GM12878 (cell line): ENCODE measurements at regions not wholly inside any gene's neighbourhood (a gene's known extent, or its start where the extent isn't known, plus 50 kb on each side); places are given as distances from the start of the nearest gene placed in this dataset.

Experiments used
- ATAC-seq: fragments of 200-7000 bp; cut with Tn5 transposase; 3 replicates; pipeline ENCODE4 v1.9.1; 2020; ENCODE audit warnings: mild to moderate bottlenecking, moderate library complexity
- BruUV-seq: library from RNA; stranded (reverse); fragments of 400-500 nt; replicated peaks from 2 replicates; lab custom pipeline; 2021; lab: Mats Ljungman, UMichigan
- CTCF ChIA-PET: fragments of 300-600 bp; sonication (Branson Sonifier 250); formaldehyde crosslinking; extraction: SDS; loops from one replicate; lab custom pipeline; 2021; ENCODE audit warnings: inconsistent platforms; lab: Yijun Ruan, JAX
- POLR2A ChIA-PET: fragments of 350-600 bp; formaldehyde crosslinking; extraction: SDS; loops from one replicate; lab custom pipeline; 2021; ENCODE audit warnings: inconsistent platforms; lab: Charles Lee
- RAD21 ChIA-PET: fragments of 300-600 bp; sonication (Branson Sonifier 250); formaldehyde crosslinking; loops from one replicate; lab custom pipeline; 2023; ENCODE audit warnings: antibody characterized with exemption; ENCODE audit not compliant: unreplicated experiment; lab: Charles Lee
- SMC1A ChIA-PET: fragments of 300-600 bp; sonication (Branson Sonifier 250); formaldehyde crosslinking; loops from one replicate; lab custom pipeline; 2023; ENCODE audit not compliant: unreplicated experiment, uncharacterized antibody; lab: Charles Lee
- DNase-seq: peaks from one replicate; pipeline ENCODE4 v3.0.0-alpha.2; 2011; ENCODE audit warnings: low read depth, low spot score
- FAIRE-seq: peaks from 3 replicates; lab custom pipeline; 2011; peaks lifted over from hg19 to GRCh38; lab: Jason Lieb, UNC
- H2AFZ ChIP-seq: 2 replicates; pipeline ENCODE4 v1.6.0; 2011; ENCODE audit warnings: low read depth, low read length, control low read depth; ENCODE audit not compliant: control insufficient read depth
- H3K27ac ChIP-seq: 2 replicates; pipeline ENCODE4 v1.5.1; 2011; ENCODE audit warnings: control low read depth; ENCODE audit not compliant: control insufficient read depth, insufficient read depth
- H3K27me3 ChIP-seq, 2 experiments: replicated peaks in 1 of 2; 2 replicates each; pipeline versions ENCODE4 v1.6.0 to v1.6.1; 2011; ENCODE audit warnings: low read length in 1 of 2; ENCODE audit not compliant: control insufficient read depth in 2 of 2, insufficient read depth in 2 of 2
- H3K36me3 ChIP-seq, 2 experiments: 2 replicates each; pipeline ENCODE4 v1.5.1; 2011; ENCODE audit warnings: low read length in 1 of 2; ENCODE audit not compliant: control insufficient read depth in 2 of 2, insufficient read depth in 2 of 2
- H3K4me1 ChIP-seq: 2 replicates; pipeline ENCODE4 v1.6.1; 2011; ENCODE audit warnings: mild to moderate bottlenecking, low read length, moderate library complexity, mixed read lengths; ENCODE audit not compliant: control insufficient read depth, insufficient read depth
- H3K4me2 ChIP-seq: 2 replicates; pipeline ENCODE4 v1.6.0; 2011; ENCODE audit warnings: control low read depth; ENCODE audit not compliant: control insufficient read depth, insufficient read depth
- H3K4me3 ChIP-seq: fragments of 200-600 bp; sonication (generic); 2 replicates; pipeline ENCODE4 v1.5.1; 2016
- H3K79me2 ChIP-seq: 2 replicates; pipeline ENCODE4 v1.6.0; 2011; ENCODE audit warnings: low read length; ENCODE audit not compliant: control insufficient read depth, insufficient read depth
- H3K9ac ChIP-seq: 2 replicates; pipeline ENCODE4 v1.8.0; 2011; ENCODE audit warnings: low read length, control low read depth, mixed read lengths; ENCODE audit not compliant: control insufficient read depth, insufficient read depth
- H3K9me3 ChIP-seq: replicated peaks from 3 replicates; pipeline ENCODE4 v1.5.1; 2011; ENCODE audit warnings: mild to moderate bottlenecking, low read length; ENCODE audit not compliant: control insufficient read depth, insufficient read depth
- H4K20me1 ChIP-seq: 2 replicates; pipeline ENCODE4 v1.6.0; 2011; ENCODE audit not compliant: control insufficient read depth, insufficient read depth
- CBX3 ChIP-seq: fragments of 200-600 bp; sonication (generic); IDR thresholded peaks from 2 replicates; pipeline ENCODE4 v1.6.1; 2016; ENCODE audit warnings: low read depth, borderline replicate concordance
- CEBPZ ChIP-seq: fragments of 150-350 bp; IDR thresholded peaks from 2 replicates; pipeline ENCODE4 v1.6.1; 2016; ENCODE audit warnings: low read depth, low read length
- EP300 ChIP-seq, 2 experiments: fragments of 150-350 bp in 1 of 2; IDR thresholded peaks; 2 replicates each; pipeline ENCODE4 v1.6.1; 2011 to 2012; ENCODE audit warnings: low read depth in 2 of 2, low read length in 2 of 2, borderline replicate concordance in 1 of 2, improper control_type of control experiment in 1 of 2, inconsistent platforms in 1 of 2; ENCODE audit not compliant: control insufficient read depth in 1 of 2
- JUND ChIP-seq: IDR thresholded peaks from 2 replicates; pipeline ENCODE4 v1.6.1; 2012; ENCODE audit warnings: low read depth, mild to moderate bottlenecking, low read length, improper control_type of control experiment, moderate library complexity
- KAT2A ChIP-seq: conservative IDR thresholded peaks from 2 replicates; pipeline ENCODE4 v1.6.1; 2011; ENCODE audit warnings: low read depth, low read length; ENCODE audit not compliant: control insufficient read depth
- RAD51 ChIP-seq: fragments of 450-650 bp; IDR thresholded peaks from 2 replicates; pipeline ENCODE4 v1.6.1; 2016; ENCODE audit warnings: moderate library complexity, mild to moderate bottlenecking, inconsistent platforms
- SKIL ChIP-seq: fragments of 450-650 bp; IDR thresholded peaks from 2 replicates; pipeline ENCODE4 v1.6.1; 2017; ENCODE audit warnings: mild to moderate bottlenecking, low read depth, inconsistent platforms; ENCODE audit not compliant: poor library complexity, severe bottlenecking
- SPI1 ChIP-seq: IDR thresholded peaks from 2 replicates; pipeline ENCODE4 v1.6.1; 2011; ENCODE audit warnings: low read depth, mild to moderate bottlenecking, low read length, moderate library complexity, borderline replicate concordance; ENCODE audit not compliant: insufficient read depth
- WGBS: methylation state at CpG from one replicate; pipeline ENCODE4 v1.1.6; 2016; ENCODE audit warnings: low lambda C conversion rate; ENCODE audit not compliant: insufficient replicate concordance, insufficient coverage; ENCODE audit errors: missing lambda C conversion rate; 5-methylcytosine and 5-hydroxymethylcytosine counted together
- in situ Hi-C: fragments of 300-500 bp; cut with MboI; formaldehyde crosslinking; loops from 9 replicates; pipeline ENCODE4 v1.14.3; 2018; ENCODE audit warnings: mixed read lengths
- intact Hi-C: fragments of 100-400 bp; cut with micrococcal nuclease; formaldehyde crosslinking; loops from one replicate; pipeline ENCODE4 v1.14.2; 2022; ENCODE audit not compliant: unreplicated experiment

GRCh38 chr6:153725456-153725855, 313.6 kb upstream of the OPRM1 start:
- in situ Hi-C loops (no loop called here), intact Hi-C loops (no loop called here)
- Histone ChIP-seq H3K9me3 (no peaks in the 10 kb centered on the region), H3K4me1 (no peaks in the 10 kb centered on the region), H2AFZ (no peak overlapping the region), H3K4me3 (no peak overlapping the region), H3K27ac (no peak overlapping the region), H3K27me3 (no peaks in the 10 kb centered on the region), H3K79me2 (no peaks in the 10 kb centered on the region), H3K4me2 (no peak overlapping the region), H4K20me1 (no peaks in the 10 kb centered on the region), H3K36me3 (no peaks in the 10 kb centered on the region), H3K9ac (no peak overlapping the region)
- DNase-seq: no peak
- ChIA-PET POLR2A (no interaction called here), RAD21 (no interaction called here), CTCF (no interaction called here), SMC1A (no interaction called here)
- no peak for FAIRE-seq
- WGBS: 0% methylated on average over 3 of the region's 3 CpGs
- TF ChIP-seq SPI1 (no peak), KAT2A (no peak), SKIL (no peak), EP300 (IDR thresholded peaks at IDR 0.05; ENCODE audit: borderline replicate concordance in 1 of 2, control insufficient read depth in 1 of 2, low read depth in 2 of 2, low read length in 2 of 2) (no peak), CEBPZ (no peak), JUND (no peak), RAD51 (no peak), CBX3 (no peak)
- no peak for ATAC-seq
- no TSS peak for BruUV-seq
